ENCODE measurements at regions not wholly inside any gene's neighbourhood (a gene's known extent, or its start where the extent isn't known, plus 50 kb on each side); places are given as distances from the start of the nearest gene placed in this dataset.
A peak's percentile ranks its signal among the peaks of the same experiment; 100 is the strongest.
"Not testable (repeated sequence)": the region's sequence is repeated elsewhere in the genome, so short reads cannot be mapped to it uniquely, and the experiment has no call there.

- peaks cover 30% of the 10 kb centered on the region for H3K36me3 Mint-ChIP-seq
- no peaks in the 10 kb centered on the region for H3K27me3 Mint-ChIP-seq
- peaks cover 0 to 4% (median 0%) of the 10 kb centered on the region in 3 donors for H3K4me1 Mint-ChIP-seq
- peaks cover 0 to 2% (median 0%) of the 10 kb centered on the region in 3 donors for H3K9me3 Mint-ChIP-seq
- H3K27ac Mint-ChIP-seq, result no peak overlapping the region
- H3K4me3 Mint-ChIP-seq, result no peak overlapping the region
These were observed 196.9 kb downstream of the ZIC5 start for GRCh38 chr13:99774644-99775043.

- H3K9me3 Mint-ChIP-seq, result peaks cover 9 to 27% (median 16%) of the 10 kb centered on the region in 3 donors
- no peak overlapping the region for H3K4me3 Mint-ChIP-seq
- no peaks in the 10 kb centered on the region for H3K4me1 Mint-ChIP-seq
- peaks cover 15% of the 10 kb centered on the region for H3K36me3 Mint-ChIP-seq
- peaks cover 1% of the 10 kb centered on the region for H3K27me3 Mint-ChIP-seq
- no peak overlapping the region for H3K27ac Mint-ChIP-seq
These were observed 202.6 kb downstream of the ZIC5 start for GRCh38 chr13:99768986-99769385.

GRCh38 chr13:99766641-99767045 lies 204.9 kb downstream of the ZIC5 start:
- Mint-ChIP-seq H3K9me3 (peaks cover 16 to 32% (median 20%) of the 10 kb centered on the region in 3 donors), H3K4me3 (no peak overlapping the region), H3K4me1 (no peaks in the 10 kb centered on the region)

GRCh38 chr13:99765869-99766268 lies 205.7 kb downstream of the ZIC5 start:
- no peak overlapping the region for H3K4me3 Mint-ChIP-seq
- H3K9me3 Mint-ChIP-seq, result peaks cover 18 to 37% (median 20%) of the 10 kb centered on the region in 3 donors
- no peaks in the 10 kb centered on the region for H3K4me1 Mint-ChIP-seq
- H3K36me3 Mint-ChIP-seq, result peaks cover 16% of the 10 kb centered on the region
- H3K27me3 Mint-ChIP-seq, result peaks cover 1% of the 10 kb centered on the region
- no peak overlapping the region for H3K27ac Mint-ChIP-seq

More at GRCh38 chr13:99766641-99767045, 204.9 kb downstream of the ZIC5 start:
- Mint-ChIP-seq H3K27ac (no peak overlapping the region), H3K36me3 (peaks cover 16% of the 10 kb centered on the region), H3K27me3 (peaks cover 1% of the 10 kb centered on the region)

- H3K27ac Mint-ChIP-seq, result no peak overlapping the region
- no peaks in the 10 kb centered on the region for H3K27me3 Mint-ChIP-seq
- H3K9me3 Mint-ChIP-seq, result peaks cover 11 to 36% (median 15%) of the 10 kb centered on the region in 3 donors
- H3K36me3 Mint-ChIP-seq, result peaks cover 22% of the 10 kb centered on the region
- peak overlapping the region in 1 of 4 donors; percentile 38 for H3K4me3 Mint-ChIP-seq
- no peaks in the 10 kb centered on the region for H3K4me1 Mint-ChIP-seq
These were observed 211.1 kb downstream of the ZIC5 start for GRCh38 chr13:99760456-99760855.

GRCh38 chr13:99759163-99759552 lies 212.4 kb downstream of the ZIC5 start:
- H3K27ac Mint-ChIP-seq, result no peak overlapping the region
- no peaks in the 10 kb centered on the region for H3K4me1 Mint-ChIP-seq
- H3K4me3 Mint-ChIP-seq, result no peak overlapping the region
- H3K36me3 Mint-ChIP-seq, result peaks cover 20% of the 10 kb centered on the region
- H3K27me3 Mint-ChIP-seq, result no peaks in the 10 kb centered on the region
- H3K9me3 Mint-ChIP-seq, result peaks cover 6 to 26% (median 11%) of the 10 kb centered on the region in 3 donors

- H3K27me3 Mint-ChIP-seq, result no peaks in the 10 kb centered on the region
- H3K9me3 Mint-ChIP-seq, result peaks cover 6 to 25% (median 11%) of the 10 kb centered on the region in 3 donors
- no peak overlapping the region for H3K27ac Mint-ChIP-seq
- no peaks in the 10 kb centered on the region for H3K4me1 Mint-ChIP-seq
- H3K4me3 Mint-ChIP-seq, result no peak overlapping the region
- peaks cover 20% of the 10 kb centered on the region for H3K36me3 Mint-ChIP-seq
These were observed 213.0 kb downstream of the ZIC5 start for GRCh38 chr13:99758460-99759162.

GRCh38 chr13:99757756-99758459 lies 213.7 kb downstream of the ZIC5 start:
- Mint-ChIP-seq H3K4me3 (no peak overlapping the region), H3K27me3 (no peaks in the 10 kb centered on the region), H3K9me3 (peaks cover 3 to 25% (median 8%) of the 10 kb centered on the region in 3 donors), H3K4me1 (no peaks in the 10 kb centered on the region), H3K36me3 (peaks cover 17% of the 10 kb centered on the region), H3K27ac (no peak overlapping the region)

- no peaks in the 10 kb centered on the region for H3K4me1 Mint-ChIP-seq
- no peak overlapping the region for H3K4me3 Mint-ChIP-seq
- no peaks in the 10 kb centered on the region for H3K27me3 Mint-ChIP-seq
- H3K9me3 Mint-ChIP-seq, result peaks cover 2 to 17% (median 3%) of the 10 kb centered on the region in 3 donors
- no peak overlapping the region for H3K27ac Mint-ChIP-seq
- peaks cover 13% of the 10 kb centered on the region for H3K36me3 Mint-ChIP-seq
These were observed 215.3 kb downstream of the ZIC5 start for GRCh38 chr13:99756281-99756680.

- H3K4me1 Mint-ChIP-seq, H3K9me3 Mint-ChIP-seq, H3K36me3 Mint-ChIP-seq, H3K27me3 Mint-ChIP-seq, H3K4me3 Mint-ChIP-seq, H3K27ac Mint-ChIP-seq: not testable (repeated sequence)
These were observed 216.8 kb downstream of the ZIC5 start for GRCh38 chr13:99754750-99755149.

GRCh38 chr13:99752373-99752772 lies 219.2 kb downstream of the ZIC5 start:
- Mint-ChIP-seq H3K27ac (no peak overlapping the region), H3K4me1 (peaks cover 0 to 1% (median 0%) of the 10 kb centered on the region in 3 donors), H3K36me3 (peaks cover 14% of the 10 kb centered on the region), H3K27me3 (no peaks in the 10 kb centered on the region), H3K4me3 (no peak overlapping the region), H3K9me3 (peaks cover 0 to 1% (median 0%) of the 10 kb centered on the region in 3 donors)

GRCh38 chr13:99751517-99752199 lies 219.9 kb downstream of the ZIC5 start:
- peak overlapping the region in 1 of 3 donors; percentile 81 for H3K27ac Mint-ChIP-seq
- peaks cover 0 to 1% (median 0%) of the 10 kb centered on the region in 3 donors for H3K4me1 Mint-ChIP-seq
- peaks cover 16% of the 10 kb centered on the region for H3K36me3 Mint-ChIP-seq
- H3K9me3 Mint-ChIP-seq, result peaks cover 0 to 1% (median 0%) of the 10 kb centered on the region in 3 donors
- H3K27me3 Mint-ChIP-seq, result no peaks in the 10 kb centered on the region
- no peak overlapping the region for H3K4me3 Mint-ChIP-seq

GRCh38 chr13:99750951-99751350 lies 220.6 kb downstream of the ZIC5 start:
- Mint-ChIP-seq H3K4me1 (peaks cover 0 to 1% (median 0%) of the 10 kb centered on the region in 3 donors), H3K4me3 (no peak overlapping the region), H3K27me3 (no peaks in the 10 kb centered on the region), H3K9me3 (peaks cover 0 to 1% (median 0%) of the 10 kb centered on the region in 3 donors), H3K36me3 (peaks cover 13% of the 10 kb centered on the region), H3K27ac (no peak overlapping the region)

- no peaks in the 10 kb centered on the region for H3K27me3 Mint-ChIP-seq
- peaks cover 0 to 1% (median 0%) of the 10 kb centered on the region in 3 donors for H3K9me3 Mint-ChIP-seq
- peaks cover 13% of the 10 kb centered on the region for H3K36me3 Mint-ChIP-seq
- H3K4me1 Mint-ChIP-seq, result peaks cover 0 to 2% (median 1%) of the 10 kb centered on the region in 3 donors
- H3K27ac Mint-ChIP-seq, result no peak overlapping the region
- no peak overlapping the region for H3K4me3 Mint-ChIP-seq
These were observed 222.1 kb downstream of the ZIC5 start for GRCh38 chr13:99749271-99750019.

GRCh38 chr13:99747403-99747710 lies 224.2 kb downstream of the ZIC5 start:
- Mint-ChIP-seq H3K27ac (no peak overlapping the region), H3K36me3 (peaks cover 13% of the 10 kb centered on the region), H3K9me3 (peaks cover 0 to 1% (median 0%) of the 10 kb centered on the region in 3 donors)

More at GRCh38 chr13:99747403-99747710, 224.2 kb downstream of the ZIC5 start:
- peak overlapping the region in 1 of 4 donors; percentile 23 for H3K4me3 Mint-ChIP-seq
- H3K4me1 Mint-ChIP-seq, result peaks cover 0 to 2% (median 1%) of the 10 kb centered on the region in 3 donors
- no peaks in the 10 kb centered on the region for H3K27me3 Mint-ChIP-seq

Measured in IgD-negative memory B cell (primary cell).